NCI-H510A treated with DMSO at 0.1 percent for 48 hours (cell line): ENCODE measurements at regions not wholly inside any gene's neighbourhood (a gene's known extent, or its start where the extent isn't known, plus 50 kb on each side); places are given as distances from the start of the nearest gene placed in this dataset.

Experiments
- DNase-seq: peaks from one replicate; lab custom pipeline; 2025; lab: John Stamatoyannopoulos, UW

GRCh38 chr1:60348884-60349283 is 275.3 kb upstream of the C1orf87 start:
- DNase-seq: no peak

GRCh38 chr1:60345621-60346020 is 272.1 kb upstream of the C1orf87 start:
- DNase-seq: no peak

- no peak for DNase-seq
These were observed 271.5 kb upstream of the C1orf87 start for GRCh38 chr1:60345049-60345448.

GRCh38 chr1:60343736-60344135 is 270.2 kb upstream of the C1orf87 start:
- no peak for DNase-seq

GRCh38 chr1:60342569-60342968 is 269.0 kb upstream of the C1orf87 start:
- DNase-seq: no peak

- no peak for DNase-seq
These were observed 267.7 kb upstream of the C1orf87 start for GRCh38 chr1:60341274-60341673.

- DNase-seq: no peak
These were observed 258.1 kb upstream of the C1orf87 start for GRCh38 chr1:60331647-60332046.

- DNase-seq: no peak
These were observed 256.1 kb upstream of the C1orf87 start for GRCh38 chr1:60329651-60330050.

GRCh38 chr1:60311838-60312237 is 238.3 kb upstream of the C1orf87 start:
- no peak for DNase-seq

- DNase-seq: no peak
These were observed 226.0 kb upstream of the C1orf87 start for GRCh38 chr1:60299581-60299980.

GRCh38 chr1:60298290-60298689 is 224.7 kb upstream of the C1orf87 start:
- DNase-seq: no peak

GRCh38 chr1:60296794-60297193 is 223.2 kb upstream of the C1orf87 start:
- no peak for DNase-seq

- DNase-seq: no peak
These were observed 218.6 kb upstream of the C1orf87 start for GRCh38 chr1:60292140-60292539.

- DNase-seq: no peak
These were observed 216.8 kb upstream of the C1orf87 start for GRCh38 chr1:60290393-60290792.

GRCh38 chr1:60287536-60287935 is 214.0 kb upstream of the C1orf87 start:
- DNase-seq: no peak

- DNase-seq: no peak
These were observed 210.1 kb upstream of the C1orf87 start for GRCh38 chr1:60283690-60284089.

GRCh38 chr1:60281360-60281932 is 207.9 kb upstream of the C1orf87 start:
- DNase-seq: peak; percentile 96

GRCh38 chr1:60280819-60281218 is 207.2 kb upstream of the C1orf87 start:
- DNase-seq: no peak

GRCh38 chr1:60280256-60280655 is 206.7 kb upstream of the C1orf87 start:
- no peak for DNase-seq

GRCh38 chr1:60279798-60280197 is 206.2 kb upstream of the C1orf87 start:
- no peak for DNase-seq

- DNase-seq: peak; percentile 76
These were observed 203.7 kb upstream of the C1orf87 start for GRCh38 chr1:60277269-60277668.

GRCh38 chr1:60274422-60275290 is 201.1 kb upstream of the C1orf87 start:
- no peak for DNase-seq

- DNase-seq: no peak
These were observed 199.6 kb upstream of the C1orf87 start for GRCh38 chr1:60273185-60273584.

GRCh38 chr1:60271041-60271440 is 197.5 kb upstream of the C1orf87 start:
- no peak for DNase-seq
